ENCODE measurements at regions not wholly inside any gene's neighbourhood (a gene's known extent, or its start where the extent isn't known, plus 50 kb on each side); places are given as distances from the start of the nearest gene placed in this dataset.
A peak's percentile ranks its signal among the peaks of the same experiment; 100 is the strongest.
"Not testable (repeated sequence)": the region's sequence is repeated elsewhere in the genome, so short reads cannot be mapped to it uniquely, and the experiment has no call there.

- DNase-seq = no peak
Measured at GRCh38 chr6:74609871-74610270, 596.0 kb downstream of the COL12A1 start.

- no peak for DNase-seq
Measured at GRCh38 chr6:74607934-74608333, 597.9 kb downstream of the COL12A1 start.

- DNase-seq = no peak
Measured at GRCh38 chr6:74607468-74607867, 598.4 kb downstream of the COL12A1 start.

- DNase-seq = peak; percentile 41 to 69
Measured at GRCh38 chr6:74606582-74607071, 599.2 kb downstream of the COL12A1 start.

- DNase-seq = no peak
Measured at GRCh38 chr6:74605922-74606581, 599.8 kb downstream of the COL12A1 start.

- DNase-seq = no peak
Measured at GRCh38 chr6:74604279-74604678, 601.6 kb downstream of the COL12A1 start.

- DNase-seq = no peak
Measured at GRCh38 chr6:74603322-74604076, 602.4 kb downstream of the COL12A1 start.

GRCh38 chr6:74602206-74602605 is 603.6 kb downstream of the COL12A1 start:
- DNase-seq = no peak

GRCh38 chr6:74598462-74599393 is 607.1 kb downstream of the COL12A1 start:
- DNase-seq = no peak

GRCh38 chr6:74597840-74598239 is 608.0 kb downstream of the COL12A1 start:
- DNase-seq = no peak

GRCh38 chr6:74597266-74597665 is 608.6 kb downstream of the COL12A1 start:
- no peak for DNase-seq

GRCh38 chr6:74596588-74596987 is 609.3 kb downstream of the COL12A1 start:
- no peak for DNase-seq

GRCh38 chr6:74594350-74594749 is 611.5 kb downstream of the COL12A1 start:
- DNase-seq = not testable (repeated sequence)

- DNase-seq = no peak
Measured at GRCh38 chr6:74588094-74588832, 617.6 kb downstream of the COL12A1 start.

GRCh38 chr6:74587386-74587785 is 618.5 kb downstream of the COL12A1 start:
- DNase-seq = no peak

- no peak for DNase-seq
Measured at GRCh38 chr6:74585753-74586152, 620.1 kb downstream of the COL12A1 start.

- no peak for DNase-seq
Measured at GRCh38 chr6:74581681-74582080, 624.2 kb downstream of the COL12A1 start.

GRCh38 chr6:74579794-74580193 is 626.1 kb downstream of the COL12A1 start:
- no peak for DNase-seq

- DNase-seq = no peak
Measured at GRCh38 chr6:74579047-74579446, 626.8 kb downstream of the COL12A1 start.

- DNase-seq = no peak
Measured at GRCh38 chr6:74578339-74578738, 627.5 kb downstream of the COL12A1 start.

GRCh38 chr6:74577619-74578018 is 628.2 kb downstream of the COL12A1 start:
- DNase-seq = no peak

- peak; percentile 20 to 65 for DNase-seq
Measured at GRCh38 chr6:74574794-74575193, 631.1 kb downstream of the COL12A1 start.

Measured in AML-193 (cell line).